Stimulated activated CD8-positive, alpha-beta memory T cell treated with anti-CD3 and anti-CD28 coated beads, Interleukin-4, amount 100 ng/mL, for 48 hours (primary cell): ENCODE measurements at regions not wholly inside any gene's neighbourhood (a gene's known extent, or its start where the extent isn't known, plus 50 kb on each side); places are given as distances from the start of the nearest gene placed in this dataset.

Source experiments
- DNase-seq: peaks from one replicate; pipeline ENCODE4 v3.0.0-alpha.2; 2020

- no peak for DNase-seq
Observed at GRCh38 chr1:208874915-208875314, 630.7 kb upstream of the PLXNA2 start.

GRCh38 chr1:208879022-208879421, 634.8 kb upstream of the PLXNA2 start:
- DNase-seq = no peak

- no peak for DNase-seq
Observed at GRCh38 chr1:208880433-208881100, 636.4 kb upstream of the PLXNA2 start.

GRCh38 chr1:208885060-208885459, 640.9 kb upstream of the PLXNA2 start:
- no peak for DNase-seq

- no peak for DNase-seq
Observed at GRCh38 chr1:208885650-208886049, 641.5 kb upstream of the PLXNA2 start.

GRCh38 chr1:208888376-208888775, 644.2 kb upstream of the PLXNA2 start:
- no peak for DNase-seq

GRCh38 chr1:208892147-208892546, 648.0 kb upstream of the PLXNA2 start:
- no peak for DNase-seq

- DNase-seq = no peak
Observed at GRCh38 chr1:208893251-208893650, 649.1 kb upstream of the PLXNA2 start.

GRCh38 chr1:208895181-208895580, 651.0 kb upstream of the PLXNA2 start:
- DNase-seq = no peak

- no peak for DNase-seq
Observed at GRCh38 chr1:208895820-208896219, 651.6 kb upstream of the PLXNA2 start.

- no peak for DNase-seq
Observed at GRCh38 chr1:208896768-208897167, 652.6 kb upstream of the PLXNA2 start.

- DNase-seq = no peak
Observed at GRCh38 chr1:208899438-208899837, 655.3 kb upstream of the PLXNA2 start.

- no peak for DNase-seq
Observed at GRCh38 chr1:208903251-208903905, 659.2 kb upstream of the PLXNA2 start.

- no peak for DNase-seq
Observed at GRCh38 chr1:208907790-208908189, 663.6 kb upstream of the PLXNA2 start.

- DNase-seq = no peak
Observed at GRCh38 chr1:208909011-208909984, 665.1 kb upstream of the PLXNA2 start.

GRCh38 chr1:208910161-208910560, 666.0 kb upstream of the PLXNA2 start:
- no peak for DNase-seq

GRCh38 chr1:208917281-208917680, 666.2 kb upstream of the CAMK1G start:
- DNase-seq = no peak

GRCh38 chr1:208917723-208918122, 665.8 kb upstream of the CAMK1G start:
- no peak for DNase-seq

- no peak for DNase-seq
Observed at GRCh38 chr1:208918160-208918559, 665.4 kb upstream of the CAMK1G start.

- DNase-seq = no peak
Observed at GRCh38 chr1:208919371-208919770, 664.1 kb upstream of the CAMK1G start.

- no peak for DNase-seq
Observed at GRCh38 chr1:208921259-208921658, 662.3 kb upstream of the CAMK1G start.

GRCh38 chr1:208923456-208923855, 660.1 kb upstream of the CAMK1G start:
- DNase-seq = no peak

GRCh38 chr1:208923946-208924720, 659.4 kb upstream of the CAMK1G start:
- DNase-seq = no peak
